GM18505 (cell line): ENCODE measurements at regions not wholly inside any gene's neighbourhood (a gene's known extent, or its start where the extent isn't known, plus 50 kb on each side); places are given as distances from the start of the nearest gene placed in this dataset.
A peak's percentile ranks its signal among the peaks of the same experiment; 100 is the strongest.
"Not testable (repeated sequence)": the region's sequence is repeated elsewhere in the genome, so short reads cannot be mapped to it uniquely, and the experiment has no call there.

Experiments
- ATAC-seq: cut with Tn5 transposase; IDR thresholded peaks from one replicate; pipeline ENCODE4 v1.9.1; 2021; ENCODE audit not compliant: unreplicated experiment
- POLR2A ChIP-seq: IDR thresholded peaks from 4 replicates; pipeline ENCODE4 v1.6.1; 2011; ENCODE audit warnings: borderline replicate concordance; ENCODE audit not compliant: insufficient read depth, insufficient read length; ENCODE audit errors: extremely low read depth

DNA sequence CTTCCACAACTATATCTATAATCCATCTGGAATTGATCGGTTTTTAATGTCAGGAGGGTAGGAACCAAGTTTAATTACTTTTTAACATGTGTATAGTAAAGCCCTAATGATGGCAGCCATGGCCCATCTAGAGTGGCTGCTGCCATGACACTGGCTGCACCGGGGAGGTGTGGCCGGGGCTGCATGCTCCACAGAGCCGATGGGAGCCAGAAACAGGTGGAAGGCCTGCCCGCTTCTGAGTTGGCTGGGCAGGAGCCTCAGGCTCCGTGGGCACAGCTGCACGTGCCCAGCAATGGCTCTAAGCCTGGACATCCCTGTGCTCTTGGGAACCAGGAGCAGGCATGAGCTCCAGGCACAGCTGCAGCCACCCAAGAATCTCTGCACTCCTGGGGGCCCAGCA lies 73.0 kb downstream of the GBP6 start:
- no peak for ATAC-seq
- no peak for TF ChIP-seq POLR2A

DNA sequence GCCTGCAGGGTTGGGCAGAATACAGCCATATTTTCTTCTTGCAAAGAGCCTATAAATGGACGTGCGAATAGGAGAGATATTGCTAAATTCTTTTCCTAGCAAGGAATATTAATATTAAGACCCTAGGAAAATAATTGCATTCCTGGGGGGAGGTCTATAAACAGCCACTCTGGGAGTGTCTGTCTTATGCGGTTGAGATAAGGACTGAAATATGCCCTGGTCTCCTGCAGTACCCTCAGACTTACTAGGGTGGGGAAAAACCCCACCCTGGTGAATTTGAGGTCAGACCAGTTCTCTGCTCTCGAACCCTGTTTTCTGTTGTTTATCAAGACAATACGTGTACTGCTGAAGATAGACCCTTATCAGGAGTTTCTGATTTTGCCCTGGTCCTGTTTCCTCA lies 74.4 kb downstream of the GBP6 start:
- ATAC-seq, result not testable (repeated sequence)

DNA sequence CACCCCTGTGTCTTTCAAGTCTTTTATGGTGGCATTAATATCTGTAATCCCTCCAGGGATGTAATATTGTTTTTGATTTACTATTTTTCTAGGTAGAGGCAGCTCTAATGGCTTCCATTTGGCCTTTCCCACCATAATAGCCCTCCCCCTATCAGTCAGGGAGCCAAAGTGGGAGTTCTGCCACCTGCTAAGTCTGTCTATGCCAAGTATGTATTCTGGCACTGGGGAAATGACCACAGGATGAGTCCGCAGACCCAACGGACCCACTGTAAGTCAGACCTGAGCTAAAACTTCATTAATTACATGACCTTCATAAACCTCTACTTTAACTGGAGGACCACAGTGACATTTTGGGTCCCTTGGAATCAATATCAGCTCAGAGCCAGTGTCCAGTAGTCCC lies 77.1 kb downstream of the GBP6 start:
- ATAC-seq, result no peak
- TF ChIP-seq POLR2A, result no peak

DNA sequence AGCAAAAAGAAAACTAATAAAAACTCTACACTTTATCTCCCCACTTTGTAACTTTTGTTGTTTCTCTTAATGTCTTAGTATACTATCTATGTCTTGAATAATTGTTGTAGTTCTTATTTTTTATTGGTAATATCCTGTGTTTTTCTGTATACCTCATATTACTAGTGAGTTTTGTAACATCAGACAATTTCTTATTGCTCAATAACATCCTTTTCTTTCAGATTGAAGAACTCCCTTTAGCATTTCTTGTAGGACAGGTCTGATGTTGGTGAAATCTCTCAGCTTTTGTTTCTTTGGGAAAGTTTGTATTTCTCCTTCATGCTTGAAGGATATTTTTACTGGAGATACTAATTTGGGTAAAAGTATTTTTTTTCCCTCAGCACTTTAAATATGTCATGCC lies 79.8 kb upstream of the LRRC8B start:
- no peak for TF ChIP-seq POLR2A
- no peak for ATAC-seq

DNA sequence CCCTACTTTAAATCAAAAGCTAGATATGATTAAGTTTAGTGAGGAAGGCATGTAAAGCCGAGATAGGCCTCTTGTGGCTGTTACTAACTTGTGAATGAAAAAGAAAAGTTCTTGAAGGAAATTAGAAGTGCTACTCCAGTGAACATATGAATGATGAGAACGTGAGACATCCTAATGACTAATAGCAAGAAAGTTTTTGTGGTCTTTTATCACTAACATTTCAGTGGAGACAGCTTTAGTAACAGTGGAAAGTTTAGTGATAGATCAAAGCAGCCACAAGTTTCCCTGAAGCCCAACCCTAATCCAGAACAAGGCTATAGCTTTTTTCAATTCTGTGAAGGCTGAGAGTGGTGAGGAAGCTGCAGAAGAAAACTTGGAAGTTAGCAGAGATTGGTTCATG lies 73.6 kb upstream of the LRRC8B start:
- no peak for TF ChIP-seq POLR2A
- ATAC-seq, result peak; percentile 78

DNA sequence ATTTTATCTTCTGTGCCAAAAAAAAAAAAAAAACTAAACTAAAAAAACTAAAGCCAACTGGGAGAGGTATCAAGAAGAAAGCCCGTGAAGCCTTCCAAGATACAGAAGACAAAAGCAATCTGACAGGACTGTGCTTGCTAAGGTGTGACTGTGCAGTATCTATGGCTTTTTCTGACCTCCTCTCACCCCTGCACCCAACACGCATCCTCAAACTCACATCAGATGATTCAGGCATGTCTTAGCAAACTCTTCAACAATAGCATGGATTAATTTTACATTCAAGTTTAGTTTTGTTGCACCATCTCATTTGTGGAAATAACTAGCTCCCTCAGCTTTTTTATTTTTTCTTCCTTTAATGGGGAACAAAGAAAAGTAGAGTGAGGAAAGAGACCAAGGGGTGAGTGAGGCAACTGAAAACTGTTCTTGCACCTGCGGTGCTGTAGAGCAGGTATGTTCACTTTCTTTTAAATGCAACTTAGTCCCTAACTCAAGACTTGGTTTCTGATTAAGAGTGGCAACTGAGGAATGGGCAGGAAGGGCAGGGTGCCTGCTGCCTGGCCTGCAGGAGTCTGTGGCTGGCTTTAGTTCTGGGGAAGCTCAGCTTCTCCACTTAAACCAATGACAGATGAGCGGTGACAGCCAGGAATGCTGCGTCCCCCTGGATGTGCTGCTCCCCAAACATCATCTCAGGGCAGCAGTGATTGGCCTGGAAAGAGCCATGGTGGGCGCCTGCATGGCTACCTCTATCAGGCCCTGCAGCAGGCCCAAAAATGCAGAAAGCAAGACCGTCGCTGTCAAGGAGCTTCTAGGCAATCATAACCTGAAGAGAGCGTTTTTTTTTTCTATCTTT lies 71.3 kb upstream of the LRRC8B start:
- no peak for TF ChIP-seq POLR2A
- ATAC-seq, result no peak

DNA sequence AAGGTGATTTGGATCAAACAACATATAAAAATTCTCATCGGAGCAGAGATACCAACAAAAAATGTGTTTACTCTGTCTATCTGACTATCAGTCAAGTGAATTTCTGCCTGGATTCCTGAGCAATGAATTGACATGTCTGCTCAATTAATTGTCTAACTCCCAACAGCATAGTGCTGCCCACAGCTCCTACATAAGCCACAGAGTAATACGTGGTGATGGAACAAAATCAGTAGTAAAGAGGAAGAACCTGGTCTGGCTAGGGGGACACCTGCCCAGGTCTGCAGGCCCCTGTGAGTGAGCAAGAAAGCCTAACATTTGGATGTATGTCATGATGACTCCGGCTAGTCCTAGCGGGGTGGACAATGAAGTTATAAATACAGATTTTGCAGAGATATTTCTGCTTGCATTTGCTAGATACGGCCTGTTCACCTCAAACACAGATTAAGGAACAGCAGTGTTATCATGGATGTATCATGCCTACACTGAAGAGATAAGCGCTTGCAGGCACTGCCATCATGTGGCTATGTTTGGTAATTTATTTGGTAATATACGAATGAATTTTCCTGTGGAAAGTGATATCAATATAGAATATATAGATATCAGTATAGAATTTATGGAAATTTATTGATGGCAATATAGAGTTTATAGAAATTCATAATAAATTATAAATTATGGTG lies 69.6 kb upstream of the LRRC8B start:
- TF ChIP-seq POLR2A, result no peak
- no peak for ATAC-seq

DNA sequence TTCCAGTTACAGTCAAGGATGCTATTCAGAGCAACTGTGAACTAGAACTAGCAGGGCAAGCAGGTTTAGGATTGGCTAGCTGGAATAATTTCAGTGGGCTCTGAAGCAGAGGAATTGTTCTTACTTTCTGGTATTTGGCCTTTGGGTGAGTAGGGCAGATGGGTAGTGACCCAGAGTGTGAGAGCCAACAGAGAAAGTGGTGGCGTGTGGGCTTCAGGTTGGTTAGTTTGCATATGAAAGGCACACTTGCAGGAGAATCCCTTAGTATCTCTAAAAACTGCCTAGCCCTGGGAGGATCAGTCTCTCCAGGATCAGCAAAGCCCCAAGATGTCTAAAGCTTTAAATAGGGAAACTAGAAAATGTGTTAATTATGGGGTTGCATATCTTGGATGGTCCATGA lies 67.6 kb upstream of the LRRC8B start:
- no peak for ATAC-seq
- TF ChIP-seq POLR2A, result no peak

DNA sequence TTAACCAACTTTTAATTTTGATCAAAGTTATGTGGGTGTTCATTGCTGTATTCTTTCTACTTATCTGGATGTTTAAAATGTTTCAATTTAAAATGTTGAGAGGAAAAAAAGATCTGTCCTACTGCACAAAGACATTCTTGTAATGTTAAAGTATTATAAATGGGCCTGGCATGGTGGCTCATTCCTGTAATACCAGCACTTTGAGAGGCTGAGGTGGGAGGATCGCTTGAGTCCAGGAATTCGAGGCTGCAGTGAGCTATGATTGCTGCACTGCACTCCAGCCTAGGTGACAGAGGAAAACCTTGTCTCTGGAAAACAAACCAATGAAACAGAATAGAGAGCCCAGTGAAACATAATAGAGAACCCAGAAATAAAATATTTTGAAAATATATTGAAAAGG lies 65.5 kb upstream of the LRRC8B start:
- no peak for TF ChIP-seq POLR2A
- no peak for ATAC-seq

DNA sequence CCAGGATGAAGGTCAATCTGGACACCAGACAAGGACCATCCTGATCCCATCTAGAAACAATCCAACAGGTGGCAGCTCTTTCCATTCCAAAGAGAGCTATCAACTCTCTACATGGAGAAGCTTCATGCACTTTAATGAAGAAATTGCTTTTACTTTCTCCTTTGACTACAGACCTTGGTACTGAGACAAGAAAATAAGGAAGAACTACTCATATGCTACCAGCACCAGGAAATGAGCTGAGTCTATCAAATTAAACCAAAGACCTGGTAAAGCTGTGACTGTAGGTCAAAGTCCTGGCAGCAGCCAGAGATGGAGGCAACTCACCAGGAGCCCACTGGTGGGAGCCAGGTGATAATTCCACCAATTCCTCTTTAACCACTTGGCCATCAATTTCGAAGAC lies 64.3 kb upstream of the LRRC8B start:
- no peak for ATAC-seq
- TF ChIP-seq POLR2A, result no peak

DNA sequence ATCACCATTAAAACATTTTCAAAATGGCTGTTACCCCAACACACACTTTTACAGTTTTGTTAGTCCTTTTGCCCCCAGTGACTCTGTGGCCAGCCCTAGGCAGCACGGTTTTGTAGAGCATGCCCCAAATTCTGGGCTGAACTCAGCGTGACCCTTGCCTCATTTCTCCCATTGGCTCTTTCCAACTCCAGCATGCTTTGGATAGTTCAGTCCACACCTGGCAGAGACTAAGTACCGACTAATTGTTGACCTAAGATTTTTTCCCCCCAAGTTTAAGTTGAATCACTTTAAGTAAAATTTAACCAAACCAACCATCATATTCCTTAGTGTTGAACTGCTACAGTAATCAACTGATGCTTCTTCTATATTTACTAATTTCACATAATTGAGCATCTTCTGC lies 62.4 kb upstream of the LRRC8B start:
- no peak for ATAC-seq
- TF ChIP-seq POLR2A, result no peak

DNA sequence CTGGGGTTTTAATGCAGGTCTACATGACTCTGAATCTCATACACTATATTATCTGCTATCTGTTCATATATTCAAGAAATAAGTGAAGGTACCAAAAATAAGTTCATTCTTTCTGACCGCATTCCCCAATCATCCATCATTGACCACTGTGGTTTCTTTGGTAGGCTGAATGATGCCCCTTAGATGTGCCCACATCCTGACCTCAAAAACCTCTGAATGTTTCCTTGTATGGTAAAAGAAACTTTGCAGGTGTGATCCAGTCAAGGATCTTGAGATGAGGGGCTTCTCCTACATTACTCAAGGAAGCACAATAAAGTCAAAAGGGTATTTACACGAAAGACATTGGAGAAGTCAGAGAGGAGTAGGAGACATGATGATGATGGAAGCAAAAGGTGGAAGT lies 60.6 kb upstream of the LRRC8B start:
- TF ChIP-seq POLR2A, result no peak
- no peak for ATAC-seq

DNA sequence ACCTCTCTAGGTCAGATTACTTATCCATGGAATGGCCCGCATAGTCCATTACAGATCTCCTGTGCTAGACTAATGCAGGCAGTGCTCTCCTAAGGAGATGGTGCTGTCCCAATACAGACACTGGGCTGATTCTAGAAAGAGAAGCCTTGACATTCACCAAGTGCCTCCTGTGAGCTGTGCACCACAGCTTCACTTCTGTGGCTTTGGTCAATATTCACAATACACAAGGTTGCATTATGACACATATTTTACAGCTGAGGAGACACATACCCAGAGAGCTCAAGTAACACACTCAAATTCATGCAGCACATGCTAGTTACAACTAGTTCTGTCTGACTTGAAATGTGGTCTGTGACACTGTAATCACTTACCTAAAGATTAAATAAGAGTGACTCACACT lies 59.4 kb upstream of the LRRC8B start:
- ATAC-seq, result peak; percentile 70
- no peak for TF ChIP-seq POLR2A

DNA sequence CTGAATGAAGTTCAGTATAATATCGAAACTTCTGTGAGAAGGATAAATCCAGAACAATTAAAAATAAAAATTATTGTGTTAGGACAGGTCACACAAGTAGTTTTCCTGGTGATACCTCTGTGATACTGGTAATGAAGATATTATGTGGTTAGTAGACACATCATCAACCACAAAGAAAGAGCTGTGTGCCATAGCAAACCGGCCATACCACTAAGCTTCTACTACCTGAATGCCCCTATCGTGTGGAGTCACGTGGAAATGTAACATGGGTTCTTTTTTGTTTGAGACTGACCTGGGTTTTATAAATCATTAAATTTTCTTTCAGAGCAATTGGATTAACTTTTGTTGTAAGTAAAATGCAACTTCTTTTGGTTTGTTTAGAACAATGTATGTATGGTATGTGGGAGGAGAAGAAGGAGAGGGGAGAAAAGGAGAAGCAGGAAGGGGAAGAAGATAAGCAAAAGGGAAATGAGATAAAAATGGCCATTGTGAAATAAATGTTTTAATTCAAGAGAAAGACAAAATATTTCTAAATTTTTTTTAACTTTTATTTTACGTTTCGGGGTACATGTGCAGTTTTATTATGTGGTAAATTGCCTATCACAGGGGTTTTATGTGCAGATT lies 58.2 kb upstream of the LRRC8B start:
- no peak for ATAC-seq
- no peak for TF ChIP-seq POLR2A
